IMR-90 (cell line): ENCODE measurements at regions not wholly inside any gene's neighbourhood (a gene's known extent, or its start where the extent isn't known, plus 50 kb on each side); places are given as distances from the start of the nearest gene placed in this dataset.

Experiments used
- ATAC-seq: fragments of 200-7000 bp; cut with Tn5 transposase; 2 replicates; pipeline ENCODE4 v1.9.1; 2020; ENCODE audit warnings: low read depth, mild to moderate bottlenecking, moderate library complexity
- BruUV-seq: library from RNA; stranded (reverse); fragments of 400-500 nt; replicated peaks from 2 replicates; lab custom pipeline; 2021; lab: Mats Ljungman, UMichigan
- CTCF ChIA-PET: fragments of 300-600 bp; formaldehyde crosslinking; extraction: SDS; loops from one replicate; lab custom pipeline; 2021; ENCODE audit warnings: antibody characterized with exemption; lab: Yijun Ruan, JAX
- POLR2A ChIA-PET: fragments of 300-600 bp; sonication (Branson Sonifier 250); formaldehyde crosslinking; loops from one replicate; lab custom pipeline; 2022; ENCODE audit warnings: antibody characterized with exemption; ENCODE audit not compliant: unreplicated experiment; lab: Charles Lee
- DNase-seq: peaks from one replicate; pipeline ENCODE4 v3.0.0; 2013
- H2AFZ ChIP-seq: replicated peaks from 2 replicates; pipeline ENCODE3; 2013; ENCODE audit warnings: low read length, mild to moderate bottlenecking; ENCODE audit not compliant: poor library complexity
- H2AK5ac ChIP-seq: 2 replicates; pipeline ENCODE4 v1.6.1; 2013; ENCODE audit warnings: low read depth, low read length, inconsistent platforms
- H2AK9ac ChIP-seq: replicated peaks from 2 replicates; pipeline ENCODE3; 2013; ENCODE audit warnings: mild to moderate bottlenecking, low read depth, low read length, moderate library complexity; ENCODE audit not compliant: poor library complexity
- H2BK120ac ChIP-seq: 2 replicates; pipeline ENCODE4 v1.6.1; 2013; ENCODE audit warnings: low read depth, low read length, inconsistent platforms
- H2BK15ac ChIP-seq: 3 replicates; pipeline ENCODE4 v1.6.1; 2013; ENCODE audit warnings: low read depth, low read length, inconsistent platforms
- H2BK20ac ChIP-seq: 2 replicates; pipeline ENCODE4 v1.6.1; 2013; ENCODE audit warnings: low read depth, mild to moderate bottlenecking, inconsistent platforms, low read length, moderate library complexity
- H2BK5ac ChIP-seq: 2 replicates; pipeline ENCODE4 v1.6.1; 2013; ENCODE audit warnings: mild to moderate bottlenecking, low read depth, low read length, inconsistent platforms; ENCODE audit not compliant: poor library complexity, severe bottlenecking
- H3K14ac ChIP-seq: replicated peaks from 2 replicates; pipeline ENCODE4 v1.6.1; 2013; ENCODE audit warnings: low read depth, low read length, inconsistent platforms
- H3K18ac ChIP-seq: 2 replicates; pipeline ENCODE4 v1.6.1; 2013; ENCODE audit warnings: low read depth, low read length, control low read depth
- H3K23ac ChIP-seq: 2 replicates; pipeline ENCODE4 v1.6.1; 2013; ENCODE audit warnings: low read depth, low read length, inconsistent platforms
- H3K27ac ChIP-seq: 2 replicates; pipeline ENCODE4 v1.5.1; 2013; ENCODE audit warnings: mild to moderate bottlenecking, control low read depth, low read length; ENCODE audit not compliant: insufficient read depth
- H3K27me3 ChIP-seq: 2 replicates; pipeline ENCODE4 v1.6.1; 2013; ENCODE audit warnings: low read length; ENCODE audit not compliant: control insufficient read depth, insufficient read depth
- H3K36me3 ChIP-seq: 2 replicates; pipeline ENCODE4 v1.6.1; 2013; ENCODE audit warnings: low read length, mixed read lengths; ENCODE audit not compliant: control insufficient read depth, insufficient read depth
- H3K4ac ChIP-seq: 2 replicates; pipeline ENCODE4 v1.6.1; 2013; ENCODE audit warnings: low read depth, low read length, inconsistent platforms
- H3K4me1 ChIP-seq: 2 replicates; pipeline ENCODE4 v1.6.1; 2013; ENCODE audit warnings: low read length, mixed read lengths; ENCODE audit not compliant: control insufficient read depth, insufficient read depth
- H3K4me2 ChIP-seq: 2 replicates; pipeline ENCODE4 v1.6.1; 2013; ENCODE audit warnings: low read depth, mild to moderate bottlenecking, control low read depth, low read length, moderate library complexity
- H3K4me3 ChIP-seq: 2 replicates; pipeline ENCODE4 v1.5.1; 2013; ENCODE audit warnings: low read depth, mild to moderate bottlenecking, control low read depth, low read length, moderate library complexity; ENCODE audit not compliant: insufficient read depth
- H3K56ac ChIP-seq: 2 replicates; pipeline ENCODE4 v1.6.1; 2013; ENCODE audit warnings: low read length, inconsistent platforms; ENCODE audit not compliant: insufficient read depth; ENCODE audit errors: extremely low read depth
- H3K79me1 ChIP-seq, 2 experiments: 2 replicates each; pipeline ENCODE4 v1.6.1; 2013; ENCODE audit warnings: low read length in 2 of 2, inconsistent platforms in 1 of 2, low read depth in 1 of 2
- H3K9ac ChIP-seq: 2 replicates; pipeline ENCODE4 v1.6.1; 2013; ENCODE audit warnings: low read depth, low read length, control low read depth
- H3K9me1 ChIP-seq: 2 replicates; pipeline ENCODE4 v1.6.1; 2013; ENCODE audit warnings: low read length, inconsistent platforms; ENCODE audit not compliant: insufficient read depth
- H3K9me3 ChIP-seq: 2 replicates; pipeline ENCODE4 v1.6.1; 2013; ENCODE audit warnings: low read length; ENCODE audit not compliant: control insufficient read depth, insufficient read depth
- H4K20me1 ChIP-seq: 2 replicates; pipeline ENCODE4 v1.6.1; 2013; ENCODE audit warnings: low read length, inconsistent platforms; ENCODE audit not compliant: insufficient read depth
- H4K5ac ChIP-seq: 2 replicates; pipeline ENCODE4 v1.6.1; 2013; ENCODE audit warnings: mild to moderate bottlenecking, low read depth, low read length, control low read depth
- H4K8ac ChIP-seq, 2 experiments: 2 replicates each; pipeline ENCODE4 v1.6.1; 2013; ENCODE audit warnings: low read depth in 2 of 2, low read length in 2 of 2, control low read depth in 1 of 2, inconsistent platforms in 1 of 2
- H4K91ac ChIP-seq: 2 replicates; pipeline ENCODE4 v1.6.1; 2013; ENCODE audit warnings: low read depth, low read length, inconsistent platforms; ENCODE audit not compliant: insufficient read depth
- BHLHE40 ChIP-seq: fragments of 150-350 bp; IDR thresholded peaks from 2 replicates; pipeline ENCODE4 v1.6.1; 2016; ENCODE audit warnings: mild to moderate bottlenecking, low read depth, low read length
- CHD1 ChIP-seq: IDR thresholded peaks from 2 replicates; pipeline ENCODE4 v1.6.1; 2012; ENCODE audit warnings: low read depth, low read length, improper control_type of control experiment
- MAZ ChIP-seq: IDR thresholded peaks from 2 replicates; pipeline ENCODE4 v1.6.1; 2012; ENCODE audit warnings: low read depth, mild to moderate bottlenecking, low read length, improper control_type of control experiment, moderate library complexity, borderline replicate concordance
- MXI1 ChIP-seq: IDR thresholded peaks from 2 replicates; pipeline ENCODE4 v1.6.1; 2012; ENCODE audit warnings: low read depth, mild to moderate bottlenecking, low read length, moderate library complexity, borderline replicate concordance
- NFE2L2 ChIP-seq: fragments of 150-350 bp; IDR thresholded peaks from 2 replicates; pipeline ENCODE4 v1.6.1; 2016; ENCODE audit warnings: low read depth, mild to moderate bottlenecking, low read length
- RAD21 ChIP-seq: IDR thresholded peaks from 2 replicates; pipeline ENCODE4 v1.6.1; 2012; ENCODE audit warnings: low read length, improper control_type of control experiment
- WGBS, 2 experiments: methylation state at CpG; one replicate each; pipeline versions ENCODE4 v1.1.5 to v1.1.7; 2013; ENCODE audit warnings: missing lambda C conversion rate in 2 of 2; ENCODE audit not compliant: insufficient read length in 1 of 2; ENCODE audit errors: extremely low coverage in 2 of 2; 5-methylcytosine and 5-hydroxymethylcytosine counted together
- dilution Hi-C: fragments of 300-500 bp; cut with HindIII; formaldehyde crosslinking; loops from one replicate; pipeline ENCODE4 v1.14.3; 2018; ENCODE audit warnings: low sequenced_read_pairs; ENCODE audit not compliant: unreplicated experiment
- in situ Hi-C: fragments of 300-500 bp; cut with MboI; formaldehyde crosslinking; loops from 3 replicates; pipeline ENCODE4 v1.14.3; 2019; ENCODE audit warnings: low sequenced_read_pairs, inconsistent platforms, mixed read lengths
- intact Hi-C: fragments of 100-400 bp; cut with micrococcal nuclease; formaldehyde crosslinking; loops from 2 replicates; pipeline ENCODE4 v1.10.0; 2022

- BruUV-seq = no TSS peak
- Histone ChIP-seq H3K4ac (no peak overlapping the region), H3K27ac (no peak overlapping the region), H2AFZ (no peak overlapping the region), H3K9me1 (no peaks in the 10 kb centered on the region), H3K4me1 (no peaks in the 10 kb centered on the region), H3K14ac (no peak overlapping the region), H3K9me3 (no peaks in the 10 kb centered on the region), H3K36me3 (no peaks in the 10 kb centered on the region), H2AK9ac (no peak overlapping the region), H3K18ac (no peak overlapping the region), H3K56ac (no peak overlapping the region), H3K79me1 (no peaks in the 10 kb centered on the region), H2BK15ac (no peak overlapping the region), H3K9ac (no peak overlapping the region), H2BK20ac (no peak overlapping the region), H4K91ac (no peak overlapping the region), H4K20me1 (no peaks in the 10 kb centered on the region), H3K23ac (no peak overlapping the region), H3K4me3 (no peak overlapping the region), H2AK5ac (no peak overlapping the region), H3K27me3 (no peaks in the 10 kb centered on the region), H4K8ac (no peak overlapping the region), H2BK5ac (no peak overlapping the region), H4K5ac (no peak overlapping the region), H3K4me2 (no peak overlapping the region), H2BK120ac (no peak overlapping the region)
- intact Hi-C loops (no loop called here), dilution Hi-C loops (no loop called here), in situ Hi-C loops (no loop called here)
- no peak for ATAC-seq
- DNase-seq = no peak
- ChIA-PET POLR2A (no interaction called here), CTCF (interaction anchor here (0.7 kb wide), 1 partner anchor 20 kb away, joined by 3 read pairs; no protein-coding TSS in a partner anchor)
- WGBS, 2 experiments = 100% methylated on average over 2 of the region's 2 CpGs; no CpG with 5 or more reads in 1 of the 2 experiments
- TF ChIP-seq NFE2L2 (no peak), RAD21 (no peak), MAZ (no peak), MXI1 (no peak), BHLHE40 (no peak), CHD1 (no peak)
Observed at GRCh38 chr2:146537477-146537876, 1307.4 kb upstream of the ACVR2A start.
